Loucy (cell line): ENCODE measurements at regions not wholly inside any gene's neighbourhood (a gene's known extent, or its start where the extent isn't known, plus 50 kb on each side); places are given as distances from the start of the nearest gene placed in this dataset.

Source experiments
- CTCF ChIP-seq: fragments of 200-600 bp; sonication (generic); conservative IDR thresholded peaks from 2 replicates; pipeline ENCODE4 v1.5.1; 2014; ENCODE audit warnings: mild to moderate bottlenecking, antibody characterized with exemption, low read length
- EZH2phosphoT487 ChIP-seq: fragments of 200-600 bp; IDR thresholded peaks from 2 replicates; pipeline ENCODE4 v1.6.1; 2018; ENCODE audit warnings: antibody characterized with exemption, mild to moderate bottlenecking, moderate library complexity, borderline replicate concordance

- TF ChIP-seq CTCF: no peak
- no peak for TF ChIP-seq EZH2phosphoT487
Observed at GRCh38 chr15:70289191-70289955, 191.7 kb upstream of the TLE3 start.
